ENCODE measurements at regions not wholly inside any gene's neighbourhood (a gene's known extent, or its start where the extent isn't known, plus 50 kb on each side); places are given as distances from the start of the nearest gene placed in this dataset.

GRCh38 chr7:25383402-25383801, 155.1 kb upstream of the NPVF start:
- TF ChIP-seq, protein P1, sequence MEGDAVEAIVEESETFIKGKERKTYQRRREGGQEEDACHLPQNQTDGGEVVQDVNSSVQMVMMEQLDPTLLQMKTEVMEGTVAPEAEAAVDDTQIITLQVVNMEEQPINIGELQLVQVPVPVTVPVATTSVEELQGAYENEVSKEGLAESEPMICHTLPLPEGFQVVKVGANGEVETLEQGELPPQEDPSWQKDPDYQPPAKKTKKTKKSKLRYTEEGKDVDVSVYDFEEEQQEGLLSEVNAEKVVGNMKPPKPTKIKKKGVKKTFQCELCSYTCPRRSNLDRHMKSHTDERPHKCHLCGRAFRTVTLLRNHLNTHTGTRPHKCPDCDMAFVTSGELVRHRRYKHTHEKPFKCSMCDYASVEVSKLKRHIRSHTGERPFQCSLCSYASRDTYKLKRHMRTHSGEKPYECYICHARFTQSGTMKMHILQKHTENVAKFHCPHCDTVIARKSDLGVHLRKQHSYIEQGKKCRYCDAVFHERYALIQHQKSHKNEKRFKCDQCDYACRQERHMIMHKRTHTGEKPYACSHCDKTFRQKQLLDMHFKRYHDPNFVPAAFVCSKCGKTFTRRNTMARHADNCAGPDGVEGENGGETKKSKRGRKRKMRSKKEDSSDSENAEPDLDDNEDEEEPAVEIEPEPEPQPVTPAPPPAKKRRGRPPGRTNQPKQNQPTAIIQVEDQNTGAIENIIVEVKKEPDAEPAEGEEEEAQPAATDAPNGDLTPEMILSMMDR (IDR thresholded peaks at IDR 0.05; ENCODE audit: borderline replicate concordance, extremely low read depth, low read length, poor library complexity, severe bottlenecking): no peak
- no peak for TF ChIP-seq EZH2 (IDR thresholded peaks at IDR 0.05; ENCODE audit: borderline replicate concordance, low read depth, low read length, severe bottlenecking)
